ENCODE measurements at regions not wholly inside any gene's neighbourhood (a gene's known extent, or its start where the extent isn't known, plus 50 kb on each side); places are given as distances from the start of the nearest gene placed in this dataset.

DNA sequence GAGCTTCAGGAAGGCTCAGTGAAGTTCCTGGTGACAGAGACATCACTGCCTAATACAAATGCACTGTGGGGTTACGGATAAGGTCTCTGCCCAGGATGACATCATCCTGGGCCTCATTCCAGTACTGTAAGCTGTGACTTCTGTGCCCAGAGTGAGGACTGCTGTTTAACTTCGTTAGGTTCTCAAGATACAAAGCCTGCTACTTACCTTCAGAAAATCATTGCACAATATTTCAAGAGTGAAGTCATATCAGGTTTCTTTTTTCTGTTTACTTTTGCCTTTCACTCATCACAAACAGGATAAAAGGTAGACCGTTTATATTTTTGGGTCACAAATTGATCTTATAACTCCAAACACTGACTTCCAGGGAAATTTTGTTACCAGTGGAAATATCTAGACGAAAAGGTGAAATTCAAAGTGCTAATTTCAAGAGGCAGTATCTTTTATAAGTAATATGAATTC is 241.2 kb downstream of the PIK3R1 start (continued):
- TF ChIP-seq ZNF654 (tag by site-specific recombination; IDR thresholded peaks at IDR 0.05; ENCODE audit: low read depth) (peak; percentile 15), ZBTB21 (tag by site-specific recombination; IDR thresholded peaks at IDR 0.05) (peak; percentile 62), ZNF19 (tag by site-specific recombination; IDR thresholded peaks at IDR 0.05; ENCODE audit: low read depth) (no peak), SP7 (tag by site-specific recombination; IDR thresholded peaks at IDR 0.05) (peak; percentile 83), ZNF830 (tag by site-specific recombination; IDR thresholded peaks at IDR 0.05; ENCODE audit: low read depth) (no peak), TRIM28 (IDR thresholded peaks at IDR 0.05; ENCODE audit: borderline replicate concordance, low read length) (peak; percentile 65; the same call in 1 of the 2 replicates), ZSCAN16 (tag by site-specific recombination; IDR thresholded peaks at IDR 0.05) (no peak), ZNF624 (tag by site-specific recombination; IDR thresholded peaks at IDR 0.05) (no peak), OSR2 (tag by site-specific recombination; IDR thresholded peaks at IDR 0.05) (peak; percentile 90), ZNF169 (tag by site-specific recombination; IDR thresholded peaks at IDR 0.05) (no peak), ZNF174 (tag by site-specific recombination; IDR thresholded peaks at IDR 0.05) (no peak), PRDM1 (tag by site-specific recombination; IDR thresholded peaks at IDR 0.05) (peak; percentile 74; the same call in 1 of the 2 replicates), HOXC10 (CRISPR knock-in tag; IDR thresholded peaks at IDR 0.05) (no peak), WT1 (tag by site-specific recombination; IDR thresholded peaks at IDR 0.05) (no peak), ZEB2 (tag by site-specific recombination; IDR thresholded peaks at IDR 0.05) (0 out of 2 replicates have a peak, but pooled peaks have one; percentile 37), TCF7L2 (IDR thresholded peaks at IDR 0.05; ENCODE audit: borderline replicate concordance, low read depth, low read length) (peak; percentile 43; the same call in 1 of the 2 replicates), YY1 (tag by site-specific recombination; IDR thresholded peaks at IDR 0.05) (no peak), FEZF1 (tag by site-specific recombination; IDR thresholded peaks at IDR 0.05) (no peak), REPIN1 (tag by site-specific recombination; IDR thresholded peaks at IDR 0.05; ENCODE audit: low read depth) (no peak)
- TF ChIP-seq, protein P1, sequence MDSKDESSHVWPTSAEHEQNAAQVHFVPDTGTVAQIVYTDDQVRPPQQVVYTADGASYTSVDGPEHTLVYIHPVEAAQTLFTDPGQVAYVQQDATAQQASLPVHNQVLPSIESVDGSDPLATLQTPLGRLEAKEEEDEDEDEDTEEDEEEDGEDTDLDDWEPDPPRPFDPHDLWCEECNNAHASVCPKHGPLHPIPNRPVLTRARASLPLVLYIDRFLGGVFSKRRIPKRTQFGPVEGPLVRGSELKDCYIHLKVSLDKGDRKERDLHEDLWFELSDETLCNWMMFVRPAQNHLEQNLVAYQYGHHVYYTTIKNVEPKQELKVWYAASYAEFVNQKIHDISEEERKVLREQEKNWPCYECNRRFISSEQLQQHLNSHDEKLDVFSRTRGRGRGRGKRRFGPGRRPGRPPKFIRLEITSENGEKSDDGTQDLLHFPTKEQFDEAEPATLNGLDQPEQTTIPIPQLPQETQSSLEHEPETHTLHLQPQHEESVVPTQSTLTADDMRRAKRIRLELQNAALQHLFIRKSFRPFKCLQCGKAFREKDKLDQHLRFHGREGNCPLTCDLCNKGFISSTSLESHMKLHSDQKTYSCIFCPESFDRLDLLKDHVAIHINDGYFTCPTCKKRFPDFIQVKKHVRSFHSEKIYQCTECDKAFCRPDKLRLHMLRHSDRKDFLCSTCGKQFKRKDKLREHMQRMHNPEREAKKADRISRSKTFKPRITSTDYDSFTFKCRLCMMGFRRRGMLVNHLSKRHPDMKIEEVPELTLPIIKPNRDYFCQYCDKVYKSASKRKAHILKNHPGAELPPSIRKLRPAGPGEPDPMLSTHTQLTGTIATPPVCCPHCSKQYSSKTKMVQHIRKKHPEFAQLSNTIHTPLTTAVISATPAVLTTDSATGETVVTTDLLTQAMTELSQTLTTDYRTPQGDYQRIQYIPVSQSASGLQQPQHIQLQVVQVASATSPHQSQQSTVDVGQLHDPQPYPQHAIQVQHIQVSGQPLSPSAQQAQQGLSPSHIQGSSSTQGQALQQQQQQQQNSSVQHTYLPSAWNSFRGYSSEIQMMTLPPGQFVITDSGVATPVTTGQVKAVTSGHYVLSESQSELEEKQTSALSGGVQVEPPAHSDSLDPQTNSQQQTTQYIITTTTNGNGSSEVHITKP (tag by site-specific recombination; IDR thresholded peaks at IDR 0.05): no peak; the same call in 1 of the 2 replicates
- TF ChIP-seq, protein P2, sequence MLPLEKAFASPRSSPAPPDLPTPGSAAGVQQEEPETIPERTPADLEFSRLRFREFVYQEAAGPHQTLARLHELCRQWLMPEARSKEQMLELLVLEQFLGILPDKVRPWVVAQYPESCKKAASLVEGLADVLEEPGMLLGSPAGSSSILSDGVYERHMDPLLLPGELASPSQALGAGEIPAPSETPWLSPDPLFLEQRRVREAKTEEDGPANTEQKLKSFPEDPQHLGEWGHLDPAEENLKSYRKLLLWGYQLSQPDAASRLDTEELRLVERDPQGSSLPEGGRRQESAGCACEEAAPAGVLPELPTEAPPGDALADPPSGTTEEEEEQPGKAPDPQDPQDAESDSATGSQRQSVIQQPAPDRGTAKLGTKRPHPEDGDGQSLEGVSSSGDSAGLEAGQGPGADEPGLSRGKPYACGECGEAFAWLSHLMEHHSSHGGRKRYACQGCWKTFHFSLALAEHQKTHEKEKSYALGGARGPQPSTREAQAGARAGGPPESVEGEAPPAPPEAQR (tag by site-specific recombination; IDR thresholded peaks at IDR 0.05): 0 out of 2 replicates have a peak, but pooled peaks have one; percentile 35
- TF ChIP-seq, protein P3, sequence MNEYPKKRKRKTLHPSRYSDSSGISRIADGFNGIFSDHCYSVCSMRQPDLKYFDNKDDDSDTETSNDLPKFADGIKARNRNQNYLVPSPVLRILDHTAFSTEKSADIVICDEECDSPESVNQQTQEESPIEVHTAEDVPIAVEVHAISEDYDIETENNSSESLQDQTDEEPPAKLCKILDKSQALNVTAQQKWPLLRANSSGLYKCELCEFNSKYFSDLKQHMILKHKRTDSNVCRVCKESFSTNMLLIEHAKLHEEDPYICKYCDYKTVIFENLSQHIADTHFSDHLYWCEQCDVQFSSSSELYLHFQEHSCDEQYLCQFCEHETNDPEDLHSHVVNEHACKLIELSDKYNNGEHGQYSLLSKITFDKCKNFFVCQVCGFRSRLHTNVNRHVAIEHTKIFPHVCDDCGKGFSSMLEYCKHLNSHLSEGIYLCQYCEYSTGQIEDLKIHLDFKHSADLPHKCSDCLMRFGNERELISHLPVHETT (tag by site-specific recombination; IDR thresholded peaks at IDR 0.05): peak; percentile 22; the same call in 1 of the 2 replicates
- TF ChIP-seq, protein P4, sequence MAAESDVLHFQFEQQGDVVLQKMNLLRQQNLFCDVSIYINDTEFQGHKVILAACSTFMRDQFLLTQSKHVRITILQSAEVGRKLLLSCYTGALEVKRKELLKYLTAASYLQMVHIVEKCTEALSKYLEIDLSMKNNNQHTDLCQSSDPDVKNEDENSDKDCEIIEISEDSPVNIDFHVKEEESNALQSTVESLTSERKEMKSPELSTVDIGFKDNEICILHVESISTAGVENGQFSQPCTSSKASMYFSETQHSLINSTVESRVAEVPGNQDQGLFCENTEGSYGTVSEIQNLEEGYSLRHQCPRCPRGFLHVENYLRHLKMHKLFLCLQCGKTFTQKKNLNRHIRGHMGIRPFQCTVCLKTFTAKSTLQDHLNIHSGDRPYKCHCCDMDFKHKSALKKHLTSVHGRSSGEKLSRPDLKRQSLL (tag by site-specific recombination; IDR thresholded peaks at IDR 0.05): no peak
- TF ChIP-seq, protein P5, sequence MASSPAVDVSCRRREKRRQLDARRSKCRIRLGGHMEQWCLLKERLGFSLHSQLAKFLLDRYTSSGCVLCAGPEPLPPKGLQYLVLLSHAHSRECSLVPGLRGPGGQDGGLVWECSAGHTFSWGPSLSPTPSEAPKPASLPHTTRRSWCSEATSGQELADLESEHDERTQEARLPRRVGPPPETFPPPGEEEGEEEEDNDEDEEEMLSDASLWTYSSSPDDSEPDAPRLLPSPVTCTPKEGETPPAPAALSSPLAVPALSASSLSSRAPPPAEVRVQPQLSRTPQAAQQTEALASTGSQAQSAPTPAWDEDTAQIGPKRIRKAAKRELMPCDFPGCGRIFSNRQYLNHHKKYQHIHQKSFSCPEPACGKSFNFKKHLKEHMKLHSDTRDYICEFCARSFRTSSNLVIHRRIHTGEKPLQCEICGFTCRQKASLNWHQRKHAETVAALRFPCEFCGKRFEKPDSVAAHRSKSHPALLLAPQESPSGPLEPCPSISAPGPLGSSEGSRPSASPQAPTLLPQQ (tag by site-specific recombination; IDR thresholded peaks at IDR 0.05): peak; percentile 78; the same call in 1 of the 2 replicates
- TF ChIP-seq, protein P6, sequence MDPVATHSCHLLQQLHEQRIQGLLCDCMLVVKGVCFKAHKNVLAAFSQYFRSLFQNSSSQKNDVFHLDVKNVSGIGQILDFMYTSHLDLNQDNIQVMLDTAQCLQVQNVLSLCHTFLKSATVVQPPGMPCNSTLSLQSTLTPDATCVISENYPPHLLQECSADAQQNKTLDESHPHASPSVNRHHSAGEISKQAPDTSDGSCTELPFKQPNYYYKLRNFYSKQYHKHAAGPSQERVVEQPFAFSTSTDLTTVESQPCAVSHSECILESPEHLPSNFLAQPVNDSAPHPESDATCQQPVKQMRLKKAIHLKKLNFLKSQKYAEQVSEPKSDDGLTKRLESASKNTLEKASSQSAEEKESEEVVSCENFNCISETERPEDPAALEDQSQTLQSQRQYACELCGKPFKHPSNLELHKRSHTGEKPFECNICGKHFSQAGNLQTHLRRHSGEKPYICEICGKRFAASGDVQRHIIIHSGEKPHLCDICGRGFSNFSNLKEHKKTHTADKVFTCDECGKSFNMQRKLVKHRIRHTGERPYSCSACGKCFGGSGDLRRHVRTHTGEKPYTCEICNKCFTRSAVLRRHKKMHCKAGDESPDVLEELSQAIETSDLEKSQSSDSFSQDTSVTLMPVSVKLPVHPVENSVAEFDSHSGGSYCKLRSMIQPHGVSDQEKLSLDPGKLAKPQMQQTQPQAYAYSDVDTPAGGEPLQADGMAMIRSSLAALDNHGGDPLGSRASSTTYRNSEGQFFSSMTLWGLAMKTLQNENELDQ (tag by site-specific recombination; IDR thresholded peaks at IDR 0.05; ENCODE audit: low read depth): no peak
- TF ChIP-seq, protein P7, sequence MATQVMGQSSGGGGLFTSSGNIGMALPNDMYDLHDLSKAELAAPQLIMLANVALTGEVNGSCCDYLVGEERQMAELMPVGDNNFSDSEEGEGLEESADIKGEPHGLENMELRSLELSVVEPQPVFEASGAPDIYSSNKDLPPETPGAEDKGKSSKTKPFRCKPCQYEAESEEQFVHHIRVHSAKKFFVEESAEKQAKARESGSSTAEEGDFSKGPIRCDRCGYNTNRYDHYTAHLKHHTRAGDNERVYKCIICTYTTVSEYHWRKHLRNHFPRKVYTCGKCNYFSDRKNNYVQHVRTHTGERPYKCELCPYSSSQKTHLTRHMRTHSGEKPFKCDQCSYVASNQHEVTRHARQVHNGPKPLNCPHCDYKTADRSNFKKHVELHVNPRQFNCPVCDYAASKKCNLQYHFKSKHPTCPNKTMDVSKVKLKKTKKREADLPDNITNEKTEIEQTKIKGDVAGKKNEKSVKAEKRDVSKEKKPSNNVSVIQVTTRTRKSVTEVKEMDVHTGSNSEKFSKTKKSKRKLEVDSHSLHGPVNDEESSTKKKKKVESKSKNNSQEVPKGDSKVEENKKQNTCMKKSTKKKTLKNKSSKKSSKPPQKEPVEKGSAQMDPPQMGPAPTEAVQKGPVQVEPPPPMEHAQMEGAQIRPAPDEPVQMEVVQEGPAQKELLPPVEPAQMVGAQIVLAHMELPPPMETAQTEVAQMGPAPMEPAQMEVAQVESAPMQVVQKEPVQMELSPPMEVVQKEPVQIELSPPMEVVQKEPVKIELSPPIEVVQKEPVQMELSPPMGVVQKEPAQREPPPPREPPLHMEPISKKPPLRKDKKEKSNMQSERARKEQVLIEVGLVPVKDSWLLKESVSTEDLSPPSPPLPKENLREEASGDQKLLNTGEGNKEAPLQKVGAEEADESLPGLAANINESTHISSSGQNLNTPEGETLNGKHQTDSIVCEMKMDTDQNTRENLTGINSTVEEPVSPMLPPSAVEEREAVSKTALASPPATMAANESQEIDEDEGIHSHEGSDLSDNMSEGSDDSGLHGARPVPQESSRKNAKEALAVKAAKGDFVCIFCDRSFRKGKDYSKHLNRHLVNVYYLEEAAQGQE (tag by site-specific recombination; IDR thresholded peaks at IDR 0.05): no peak
